GM18498 (cell line): ENCODE measurements at regions not wholly inside any gene's neighbourhood (a gene's known extent, or its start where the extent isn't known, plus 50 kb on each side); places are given as distances from the start of the nearest gene placed in this dataset.

Experiments
- ATAC-seq: cut with Tn5 transposase; IDR thresholded peaks from one replicate; pipeline ENCODE4 v1.9.1; 2021; ENCODE audit warnings: mild to moderate bottlenecking, moderate library complexity; ENCODE audit not compliant: unreplicated experiment

GRCh38 chr9:113646946-113647914 is 183.7 kb downstream of the RGS3 start:
- ATAC-seq: no peak

- no peak for ATAC-seq
Measured at GRCh38 chr9:113648048-113648447, 184.5 kb downstream of the RGS3 start.

- no peak for ATAC-seq
Measured at GRCh38 chr9:113648586-113648985, 185.1 kb downstream of the RGS3 start.

- ATAC-seq: no peak
Measured at GRCh38 chr9:113649054-113649453, 185.5 kb downstream of the RGS3 start.

- ATAC-seq: no peak
Measured at GRCh38 chr9:113649855-113650206, 186.3 kb downstream of the RGS3 start.

DNA sequence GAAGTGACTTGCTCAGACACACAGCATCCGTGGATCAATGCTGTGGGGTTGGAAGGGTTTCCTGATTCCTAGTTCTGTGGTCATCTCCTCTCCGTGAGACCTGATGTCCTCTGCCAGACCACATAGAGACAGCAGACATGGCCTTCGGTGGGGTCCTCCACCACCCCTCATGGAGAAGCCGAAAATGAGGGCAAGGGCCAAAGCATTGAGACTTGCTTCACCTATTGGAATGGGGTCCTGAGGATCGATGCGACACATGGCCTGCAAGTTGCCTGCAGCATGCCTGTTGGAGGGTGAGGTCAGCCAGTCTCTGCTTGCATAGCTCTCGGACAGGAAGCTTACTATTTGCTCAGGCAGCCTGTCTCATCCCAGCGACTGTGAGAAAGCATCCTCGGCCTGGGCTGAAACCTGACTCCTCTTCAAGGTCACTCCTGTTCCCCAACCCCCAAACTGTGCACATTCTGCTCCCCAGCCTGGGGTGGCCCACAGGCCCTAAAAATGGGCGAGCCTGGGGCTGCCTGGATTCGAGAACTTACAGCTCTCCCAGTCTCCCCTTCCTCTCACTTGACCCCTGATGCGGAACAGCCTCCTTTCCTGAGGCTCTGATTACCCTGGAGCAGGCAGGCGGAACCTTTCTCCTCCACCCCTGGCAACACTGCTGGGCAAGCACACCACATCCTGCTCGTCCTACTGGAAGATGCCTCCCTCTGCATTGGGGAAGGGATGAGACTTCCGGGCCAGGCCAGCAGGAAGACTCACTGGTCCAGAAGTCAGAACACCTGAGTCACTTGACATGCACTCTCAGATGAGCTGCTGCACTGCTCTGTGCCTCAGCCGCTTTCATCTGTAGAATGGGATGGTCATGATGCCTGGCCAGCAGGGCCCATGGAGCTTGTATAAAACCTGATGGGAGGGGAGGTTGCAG is 186.9 kb downstream of the RGS3 start:
- ATAC-seq: no peak

DNA sequence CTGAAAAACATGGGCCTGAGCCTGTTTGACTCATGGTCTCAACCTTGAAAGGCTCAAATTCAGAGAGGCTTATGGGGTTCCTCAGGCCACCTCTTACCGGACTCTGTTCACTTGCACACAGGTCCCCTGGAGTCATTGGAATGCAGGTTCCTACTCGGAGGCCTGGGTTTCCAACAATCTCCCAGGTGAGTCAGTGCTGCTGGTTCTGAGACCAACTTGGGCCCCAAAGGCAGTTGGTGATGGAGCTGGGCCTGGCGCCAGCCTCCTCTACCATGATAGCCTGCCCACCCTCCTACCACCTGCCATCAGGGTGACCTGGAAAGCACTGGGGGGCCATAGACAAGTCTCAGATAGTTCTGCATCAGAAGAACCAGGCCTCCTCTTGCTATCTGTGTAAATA is 188.4 kb downstream of the RGS3 start:
- ATAC-seq: no peak

GRCh38 chr9:113652355-113653152 is 189.0 kb downstream of the RGS3 start:
- no peak for ATAC-seq

GRCh38 chr9:113653746-113654604 is 190.4 kb downstream of the RGS3 start:
- no peak for ATAC-seq

GRCh38 chr9:113654605-113655428 is 191.3 kb downstream of the RGS3 start:
- ATAC-seq: peak; percentile 10

DNA sequence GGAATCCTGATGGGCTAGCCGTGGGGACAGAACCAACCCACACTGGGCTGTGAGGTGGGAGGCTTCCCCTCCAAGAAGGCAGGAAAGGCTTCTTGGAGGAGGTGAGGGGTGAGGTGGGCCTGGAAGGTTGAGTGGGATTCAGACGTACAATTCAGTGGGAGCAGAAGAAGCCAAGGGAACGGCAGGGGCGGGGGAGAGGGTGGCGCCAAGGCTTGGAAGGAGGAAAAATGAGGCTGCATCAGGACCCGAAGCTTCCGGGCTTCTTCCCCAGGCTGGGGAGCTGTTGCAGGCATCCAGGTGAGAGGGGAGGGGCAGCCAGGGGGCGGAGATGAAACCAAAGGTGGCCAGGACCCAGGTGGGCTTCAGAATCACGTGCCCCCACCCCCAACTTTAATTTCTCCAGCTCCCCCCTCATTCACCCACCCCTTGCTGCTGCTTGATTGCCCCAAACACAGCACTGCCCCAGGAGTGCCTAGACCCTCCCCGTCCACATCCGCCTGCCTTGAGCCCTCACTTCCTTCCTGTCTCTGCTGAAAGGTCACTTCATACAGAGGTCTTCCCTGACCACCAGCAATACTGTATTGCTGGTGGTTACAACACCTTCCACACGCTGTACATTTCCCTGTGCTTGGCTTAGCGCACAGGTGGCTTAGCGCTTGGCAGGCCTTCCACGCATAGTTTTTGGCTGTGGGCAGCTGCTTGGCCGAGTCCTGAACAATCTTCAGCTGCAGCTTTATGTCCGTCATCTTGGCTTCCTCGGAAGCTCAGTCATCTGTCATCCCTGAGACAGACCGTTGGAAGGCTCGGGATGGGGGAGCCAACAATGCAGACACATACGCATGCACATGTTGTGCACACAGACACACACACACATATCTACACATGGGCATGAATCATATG is 193.5 kb downstream of the RGS3 start:
- ATAC-seq: no peak

DNA sequence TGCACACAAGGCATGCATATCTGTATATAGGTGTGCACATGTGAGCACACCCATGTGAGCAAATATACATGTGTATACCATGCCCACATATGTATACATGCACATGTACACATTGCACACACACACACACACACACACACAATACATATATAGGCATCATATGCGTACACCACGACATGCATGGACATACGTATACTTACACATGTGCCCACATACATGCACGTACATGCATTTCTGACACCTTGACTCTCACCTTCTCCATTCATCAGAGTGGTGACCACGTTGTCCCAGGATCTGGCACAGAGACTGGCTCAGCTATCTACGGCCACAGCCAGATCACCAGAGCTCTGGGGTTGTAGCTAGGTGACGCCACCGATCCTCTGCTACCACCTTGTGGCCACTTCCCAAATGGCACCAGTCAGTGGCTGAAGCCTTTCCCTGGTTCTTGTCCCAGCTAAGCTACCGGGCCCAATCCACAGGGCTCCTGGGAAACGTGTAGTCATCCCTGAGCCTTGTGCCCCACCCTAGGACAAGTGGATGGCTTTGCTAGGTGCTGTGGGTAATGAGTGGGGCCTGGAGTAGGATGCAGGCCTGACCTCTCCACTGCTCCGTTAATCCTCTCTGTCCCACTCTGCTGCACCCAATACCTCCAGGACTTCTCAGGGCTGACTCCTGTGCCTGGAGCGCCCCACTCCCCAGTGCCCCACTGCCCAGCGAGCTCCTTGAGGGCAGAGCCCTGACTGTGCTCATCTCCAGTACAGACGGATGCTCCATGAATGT is 194.4 kb downstream of the RGS3 start:
- peak; percentile 82 for ATAC-seq

DNA sequence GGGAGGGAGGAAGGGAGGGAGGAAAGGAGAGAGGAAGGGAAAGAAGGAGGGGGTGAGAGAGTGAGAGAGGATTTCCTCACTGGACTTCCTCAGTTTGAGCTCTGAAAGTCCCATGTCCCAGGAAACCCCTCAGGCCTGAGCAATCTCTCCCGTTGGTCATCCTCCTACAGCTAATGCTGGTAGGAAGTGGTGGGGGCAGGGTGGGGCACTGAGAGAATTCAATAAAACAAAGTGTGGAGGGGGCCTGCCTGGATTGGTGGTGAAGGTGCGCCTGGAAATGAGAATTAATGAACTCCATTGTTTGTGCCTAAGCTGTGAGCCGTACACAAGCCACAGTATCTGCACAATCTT is 195.0 kb downstream of the RGS3 start:
- no peak for ATAC-seq

GRCh38 chr9:113659039-113659438 is 195.5 kb downstream of the RGS3 start:
- ATAC-seq: no peak

DNA sequence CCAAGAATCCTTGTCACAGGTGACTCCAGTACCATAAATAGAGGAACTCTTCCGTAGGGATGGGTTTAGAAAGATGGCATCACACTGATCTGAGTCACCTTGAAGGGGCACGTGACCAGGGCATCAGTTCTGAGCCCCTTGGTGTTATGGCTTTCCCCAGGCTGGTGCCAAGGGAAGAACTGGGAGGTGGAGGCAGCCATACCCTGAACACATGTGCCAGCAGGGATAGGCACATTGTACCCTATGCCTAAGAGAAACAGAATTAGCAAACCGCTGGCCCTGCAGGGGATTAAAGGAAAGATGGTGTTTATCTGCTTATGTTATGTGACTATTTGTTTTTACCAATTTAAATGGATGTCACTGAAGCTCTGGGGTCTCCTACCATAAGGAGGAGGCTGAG is 196.2 kb downstream of the RGS3 start:
- ATAC-seq: no peak

- no peak for ATAC-seq
Measured at GRCh38 chr9:113660196-113660595, 196.7 kb downstream of the RGS3 start.

- ATAC-seq: no peak
Measured at GRCh38 chr9:113661074-113661473, 197.5 kb downstream of the RGS3 start.
